ENCODE measurements at regions not wholly inside any gene's neighbourhood (a gene's known extent, or its start where the extent isn't known, plus 50 kb on each side); places are given as distances from the start of the nearest gene placed in this dataset.

DNA sequence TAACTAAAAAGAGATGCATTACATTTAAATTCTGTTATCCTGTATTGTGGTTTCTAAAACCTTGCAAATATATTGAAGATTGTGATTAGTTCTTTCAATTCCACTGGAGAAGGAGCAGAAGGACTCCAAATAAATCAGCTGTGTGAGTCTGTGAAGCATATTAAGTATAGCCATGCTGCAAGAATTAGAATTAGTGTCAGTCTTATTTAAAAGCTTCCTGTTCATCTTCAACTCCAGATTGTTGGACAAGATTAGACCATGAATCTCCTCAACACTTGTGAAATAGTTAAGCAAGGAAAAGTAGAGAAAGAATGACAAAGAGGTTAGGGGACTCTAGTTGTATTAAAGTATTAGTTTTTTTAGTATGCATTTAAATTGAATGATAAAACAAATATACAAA is 92.5 kb upstream of the LRP1B start:
- TF ChIP-seq, protein P1, sequence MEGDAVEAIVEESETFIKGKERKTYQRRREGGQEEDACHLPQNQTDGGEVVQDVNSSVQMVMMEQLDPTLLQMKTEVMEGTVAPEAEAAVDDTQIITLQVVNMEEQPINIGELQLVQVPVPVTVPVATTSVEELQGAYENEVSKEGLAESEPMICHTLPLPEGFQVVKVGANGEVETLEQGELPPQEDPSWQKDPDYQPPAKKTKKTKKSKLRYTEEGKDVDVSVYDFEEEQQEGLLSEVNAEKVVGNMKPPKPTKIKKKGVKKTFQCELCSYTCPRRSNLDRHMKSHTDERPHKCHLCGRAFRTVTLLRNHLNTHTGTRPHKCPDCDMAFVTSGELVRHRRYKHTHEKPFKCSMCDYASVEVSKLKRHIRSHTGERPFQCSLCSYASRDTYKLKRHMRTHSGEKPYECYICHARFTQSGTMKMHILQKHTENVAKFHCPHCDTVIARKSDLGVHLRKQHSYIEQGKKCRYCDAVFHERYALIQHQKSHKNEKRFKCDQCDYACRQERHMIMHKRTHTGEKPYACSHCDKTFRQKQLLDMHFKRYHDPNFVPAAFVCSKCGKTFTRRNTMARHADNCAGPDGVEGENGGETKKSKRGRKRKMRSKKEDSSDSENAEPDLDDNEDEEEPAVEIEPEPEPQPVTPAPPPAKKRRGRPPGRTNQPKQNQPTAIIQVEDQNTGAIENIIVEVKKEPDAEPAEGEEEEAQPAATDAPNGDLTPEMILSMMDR (IDR thresholded peaks at IDR 0.05) = no peak
- ChIA-PET POLR2A (interaction anchor here (0.6 kb wide), 1 partner anchor 1032 kb away, joined by 3 read pairs; no protein-coding TSS in a partner anchor), CTCF (no interaction called here)
- Mint-ChIP-seq H3K27me3 (no peaks in the 10 kb centered on the region), H3K36me3 (ENCODE audit: low read depth) (no peaks in the 10 kb centered on the region), H3K4me1 (ENCODE audit: low read depth) (no peaks in the 10 kb centered on the region), H3K9me3 (peaks cover 5% of the 10 kb centered on the region), H3K27ac (no peak overlapping the region), H3K4me3 (no peak overlapping the region)
- ATAC-seq (no peak), DNase-seq (no peak)
- intact Hi-C loops (cut with micrococcal nuclease) = no loop called here

DNA sequence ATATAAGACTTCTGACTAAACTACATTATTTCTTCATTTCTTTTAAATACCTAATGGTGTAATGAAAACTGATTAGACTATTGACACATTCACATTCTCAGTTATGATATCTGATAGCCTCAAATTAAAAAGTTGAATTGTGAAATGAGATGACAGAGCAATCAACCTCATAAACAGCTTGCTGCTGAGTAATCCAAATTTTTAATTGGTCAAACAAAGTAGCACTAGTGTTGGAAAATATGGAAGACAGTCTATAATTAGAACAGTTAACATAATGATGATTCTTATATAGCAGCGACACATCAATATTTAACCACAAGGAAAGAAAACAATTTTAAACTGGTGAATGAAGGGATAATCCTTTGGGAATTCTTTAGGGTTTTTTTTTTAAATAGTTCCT is 91.9 kb upstream of the LRP1B start:
- ChIA-PET CTCF (no interaction called here), POLR2A (no interaction called here)
- no peaks in the 10 kb centered on the region for H3K36me3 Mint-ChIP-seq (ENCODE audit: low read depth)
- no peaks in the 10 kb centered on the region for H3K27me3 Mint-ChIP-seq
- H3K9me3 Mint-ChIP-seq = peaks cover 7% of the 10 kb centered on the region
- intact Hi-C loops (cut with micrococcal nuclease) = no loop called here
- no peak overlapping the region for H3K4me3 Mint-ChIP-seq
- TF ChIP-seq, protein P1 (IDR thresholded peaks at IDR 0.05) = no peak
- ATAC-seq (no peak), DNase-seq (no peak)
- H3K4me1 Mint-ChIP-seq (ENCODE audit: low read depth) = no peaks in the 10 kb centered on the region
- H3K27ac Mint-ChIP-seq = no peak overlapping the region

DNA sequence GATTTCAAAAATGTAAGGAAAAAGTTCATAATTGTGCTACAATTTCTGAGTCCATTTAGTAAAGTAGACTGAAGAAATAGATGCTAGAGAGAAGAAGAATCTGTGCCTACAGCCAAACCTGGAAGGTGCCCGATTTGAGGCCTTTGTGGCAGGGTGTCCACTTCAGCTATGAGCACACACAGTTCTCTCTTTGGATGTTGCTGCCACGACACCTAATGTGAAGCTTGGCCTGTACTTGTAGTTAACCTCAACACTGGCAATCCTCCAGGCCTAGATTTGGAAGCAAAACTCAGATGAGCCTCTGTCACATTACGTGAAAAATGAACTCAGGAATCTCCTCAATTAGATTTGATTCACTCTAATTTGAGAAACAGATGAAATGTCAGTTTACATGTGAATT is 90.1 kb upstream of the LRP1B start:
- ChIA-PET CTCF (no interaction called here), POLR2A (no interaction called here)
- TF ChIP-seq, protein P1 (IDR thresholded peaks at IDR 0.05) = no peak
- H3K4me1 Mint-ChIP-seq (ENCODE audit: low read depth) = no peaks in the 10 kb centered on the region
- DNase-seq (no peak), ATAC-seq (no peak)
- peaks cover 9% of the 10 kb centered on the region for H3K9me3 Mint-ChIP-seq
- no peak overlapping the region for H3K4me3 Mint-ChIP-seq
- H3K27me3 Mint-ChIP-seq = no peaks in the 10 kb centered on the region
- intact Hi-C loops (cut with micrococcal nuclease) = no loop called here
- H3K36me3 Mint-ChIP-seq (ENCODE audit: low read depth) = no peaks in the 10 kb centered on the region
- no peak overlapping the region for H3K27ac Mint-ChIP-seq

GRCh38 chr2:142220239-142220638 is 89.4 kb upstream of the LRP1B start:
- no peak overlapping the region for H3K4me3 Mint-ChIP-seq
- no peak overlapping the region for H3K27ac Mint-ChIP-seq
- TF ChIP-seq, protein P1 (IDR thresholded peaks at IDR 0.05) = no peak
- intact Hi-C loops (cut with micrococcal nuclease) = no loop called here
- no peaks in the 10 kb centered on the region for H3K27me3 Mint-ChIP-seq
- DNase-seq (no peak), ATAC-seq (no peak)
- POLR2A ChIA-PET = no interaction called here
- no peaks in the 10 kb centered on the region for H3K36me3 Mint-ChIP-seq (ENCODE audit: low read depth)
- CTCF ChIA-PET = no interaction called here
- peaks cover 9% of the 10 kb centered on the region for H3K9me3 Mint-ChIP-seq
- no peaks in the 10 kb centered on the region for H3K4me1 Mint-ChIP-seq (ENCODE audit: low read depth)

DNA sequence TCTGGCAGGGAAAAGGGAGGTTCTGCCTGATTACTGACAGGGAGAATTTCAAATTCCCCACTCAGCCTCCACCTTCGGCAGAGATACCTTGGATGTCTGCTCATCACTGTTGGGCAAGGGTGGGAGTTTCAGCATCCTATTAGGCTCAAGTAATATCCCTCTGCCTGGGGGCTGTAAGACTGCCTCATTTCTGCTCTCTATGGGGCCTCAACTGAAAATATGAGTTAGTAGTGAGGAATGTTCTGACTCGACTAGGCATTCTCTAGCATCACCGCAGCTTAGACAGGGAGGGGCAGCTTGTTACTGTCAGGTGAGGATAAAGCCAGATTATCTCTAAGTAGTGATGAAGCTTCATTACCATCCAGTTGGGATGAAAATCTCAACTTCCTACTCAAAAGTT is 87.7 kb upstream of the LRP1B start:
- intact Hi-C loops (cut with micrococcal nuclease) = no loop called here
- no peak for ATAC-seq
- Mint-ChIP-seq H3K4me1 (ENCODE audit: low read depth) (no peaks in the 10 kb centered on the region), H3K4me3 (no peak overlapping the region), H3K27me3 (no peaks in the 10 kb centered on the region), H3K27ac (no peak overlapping the region), H3K9me3 (peaks cover 10% of the 10 kb centered on the region), H3K36me3 (ENCODE audit: low read depth) (no peaks in the 10 kb centered on the region)
- TF ChIP-seq, protein P1 (IDR thresholded peaks at IDR 0.05) = no peak
- ChIA-PET CTCF (no interaction called here), POLR2A (no interaction called here)
- DNase-seq = no peak
